Tibial artery (tissue), 4 donors: ENCODE measurements at regions not wholly inside any gene's neighbourhood (a gene's known extent, or its start where the extent isn't known, plus 50 kb on each side); places are given as distances from the start of the nearest gene placed in this dataset.

Experiments
- DNase-seq, 2 donors: peaks; one replicate each; pipeline ENCODE4 v3.0.0-alpha.2; 2019
- H3K27ac ChIP-seq, 2 donors: fragments of 200-600 bp; sonication (generic) in 1 of 2; 1 replicate in 1 of 2; 2 replicates in 1 of 2; pipeline ENCODE4 v1.5.1; 2018 to 2019; ENCODE audit warnings: mild to moderate bottlenecking in 1 of 2
- H3K27me3 ChIP-seq, 2 donors: fragments of 200-600 bp; sonication (generic) in 1 of 2; one replicate each; pipeline versions ENCODE4 v1.5.1 to v1.6.0; 2016 to 2019
- H3K36me3 ChIP-seq, 3 donors: fragments of 200-600 bp; sonication (generic) in 2 of 3; one replicate each; pipeline ENCODE4 v1.5.1; 2016 to 2019; ENCODE audit warnings: mild to moderate bottlenecking in 2 of 3
- H3K4me1 ChIP-seq, 4 donors: fragments of 200-600 bp; sonication (generic) in 2 of 4; 1 replicate in 3 of 4; 2 replicates in 1 of 4; pipeline ENCODE4 v1.5.1; 2016 to 2019
- H3K4me3 ChIP-seq, 2 donors: fragments of 200-600 bp; sonication (generic) in 1 of 2; 1 replicate in 1 of 2; 2 replicates in 1 of 2; pipeline ENCODE4 v1.5.1; 2018 to 2019; ENCODE audit warnings: mild to moderate bottlenecking in 2 of 2
- H3K9me3 ChIP-seq, 3 donors: fragments of 200-600 bp; sonication (generic) in 1 of 3; one replicate each; pipeline ENCODE4 v1.5.1; 2016 to 2019
- intact Hi-C: fragments of 100-400 bp; cut with DNase I; formaldehyde crosslinking; loops from one replicate; pipeline ENCODE4 v1.15.0; 2023; ENCODE audit warnings: low total_unique reads
- TF ChIP-seq, protein P1 (sequence below), 2 experiments: fragments of 200-600 bp in 1 of 2; fragments of 450-650 bp in 1 of 2; IDR thresholded peaks; one replicate each; pipeline ENCODE4 v1.5.1; 2017 to 2019; ENCODE audit warnings: antibody characterized with exemption in 2 of 2, mild to moderate bottlenecking in 1 of 2, moderate library complexity in 1 of 2

DNA sequence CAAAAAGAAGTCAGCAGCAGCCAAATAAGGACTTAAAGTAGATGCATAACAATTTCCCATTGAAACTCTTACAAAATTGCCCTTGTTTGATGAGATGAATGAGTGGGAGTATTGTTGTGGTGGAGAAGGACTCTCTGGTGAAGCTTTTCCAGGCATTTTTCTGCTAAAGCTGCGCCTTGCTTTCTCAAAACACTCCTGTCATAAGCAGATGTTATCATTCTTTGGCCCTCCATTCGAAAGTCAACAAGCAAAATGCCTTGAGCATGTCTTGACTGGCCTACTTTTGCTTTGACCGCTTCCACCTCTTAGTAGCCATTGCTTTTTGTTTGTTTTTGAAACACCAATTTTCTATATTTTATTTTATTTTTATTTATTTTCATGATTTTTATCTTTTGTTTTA, 340.9 kb upstream of the FGF13 start:
- no peak overlapping the region for H3K4me3 ChIP-seq
- no peaks in the 10 kb centered on the region for H3K4me1 ChIP-seq
- TF ChIP-seq, protein P1, sequence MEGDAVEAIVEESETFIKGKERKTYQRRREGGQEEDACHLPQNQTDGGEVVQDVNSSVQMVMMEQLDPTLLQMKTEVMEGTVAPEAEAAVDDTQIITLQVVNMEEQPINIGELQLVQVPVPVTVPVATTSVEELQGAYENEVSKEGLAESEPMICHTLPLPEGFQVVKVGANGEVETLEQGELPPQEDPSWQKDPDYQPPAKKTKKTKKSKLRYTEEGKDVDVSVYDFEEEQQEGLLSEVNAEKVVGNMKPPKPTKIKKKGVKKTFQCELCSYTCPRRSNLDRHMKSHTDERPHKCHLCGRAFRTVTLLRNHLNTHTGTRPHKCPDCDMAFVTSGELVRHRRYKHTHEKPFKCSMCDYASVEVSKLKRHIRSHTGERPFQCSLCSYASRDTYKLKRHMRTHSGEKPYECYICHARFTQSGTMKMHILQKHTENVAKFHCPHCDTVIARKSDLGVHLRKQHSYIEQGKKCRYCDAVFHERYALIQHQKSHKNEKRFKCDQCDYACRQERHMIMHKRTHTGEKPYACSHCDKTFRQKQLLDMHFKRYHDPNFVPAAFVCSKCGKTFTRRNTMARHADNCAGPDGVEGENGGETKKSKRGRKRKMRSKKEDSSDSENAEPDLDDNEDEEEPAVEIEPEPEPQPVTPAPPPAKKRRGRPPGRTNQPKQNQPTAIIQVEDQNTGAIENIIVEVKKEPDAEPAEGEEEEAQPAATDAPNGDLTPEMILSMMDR (IDR thresholded peaks at IDR 0.05) = no peak
- H3K9me3 ChIP-seq = no peaks in the 10 kb centered on the region
- intact Hi-C loops = no loop called here
- H3K27me3 ChIP-seq = no peaks in the 10 kb centered on the region
- no peaks in the 10 kb centered on the region for H3K36me3 ChIP-seq
- no peak for DNase-seq
- H3K27ac ChIP-seq = no peak overlapping the region

GRCh38 chrX:139049465-139049864, 337.9 kb upstream of the FGF13 start:
- TF ChIP-seq, protein P1 (IDR thresholded peaks at IDR 0.05) = no peak
- H3K27me3 ChIP-seq = no peaks in the 10 kb centered on the region
- H3K36me3 ChIP-seq = no peaks in the 10 kb centered on the region
- no peaks in the 10 kb centered on the region for H3K4me1 ChIP-seq
- no peak for DNase-seq
- H3K9me3 ChIP-seq = peaks cover 0 to 15% (median 0%) of the 10 kb centered on the region in 3 donors
- no peak overlapping the region for H3K27ac ChIP-seq
- intact Hi-C loops = no loop called here
- H3K4me3 ChIP-seq = no peak overlapping the region

GRCh38 chrX:139044680-139045079, 333.2 kb upstream of the FGF13 start:
- intact Hi-C loops = no loop called here
- no peak overlapping the region for H3K4me3 ChIP-seq
- H3K27me3 ChIP-seq = no peaks in the 10 kb centered on the region
- no peaks in the 10 kb centered on the region for H3K4me1 ChIP-seq
- no peaks in the 10 kb centered on the region for H3K36me3 ChIP-seq
- DNase-seq = no peak
- H3K9me3 ChIP-seq = peaks cover 0 to 15% (median 0%) of the 10 kb centered on the region in 3 donors
- TF ChIP-seq, protein P1 (IDR thresholded peaks at IDR 0.05) = no peak
- no peak overlapping the region for H3K27ac ChIP-seq

- no peak for DNase-seq
- Histone ChIP-seq H3K9me3 (no peaks in the 10 kb centered on the region), H3K27ac (no peak overlapping the region), H3K4me1 (no peaks in the 10 kb centered on the region), H3K4me3 (no peak overlapping the region), H3K27me3 (no peaks in the 10 kb centered on the region), H3K36me3 (no peaks in the 10 kb centered on the region)
- intact Hi-C loops = no loop called here
- TF ChIP-seq, protein P1 (IDR thresholded peaks at IDR 0.05) = no peak
Observed at GRCh38 chrX:139039041-139039440, 327.5 kb upstream of the FGF13 start.

GRCh38 chrX:139026811-139027210, 315.3 kb upstream of the FGF13 start:
- no peak overlapping the region for H3K4me3 ChIP-seq
- no peaks in the 10 kb centered on the region for H3K27me3 ChIP-seq
- intact Hi-C loops = no loop called here
- no peaks in the 10 kb centered on the region for H3K36me3 ChIP-seq
- DNase-seq = no peak
- no peak overlapping the region for H3K27ac ChIP-seq
- H3K4me1 ChIP-seq = no peaks in the 10 kb centered on the region
- H3K9me3 ChIP-seq = no peaks in the 10 kb centered on the region
- TF ChIP-seq, protein P1 (IDR thresholded peaks at IDR 0.05) = no peak

DNA sequence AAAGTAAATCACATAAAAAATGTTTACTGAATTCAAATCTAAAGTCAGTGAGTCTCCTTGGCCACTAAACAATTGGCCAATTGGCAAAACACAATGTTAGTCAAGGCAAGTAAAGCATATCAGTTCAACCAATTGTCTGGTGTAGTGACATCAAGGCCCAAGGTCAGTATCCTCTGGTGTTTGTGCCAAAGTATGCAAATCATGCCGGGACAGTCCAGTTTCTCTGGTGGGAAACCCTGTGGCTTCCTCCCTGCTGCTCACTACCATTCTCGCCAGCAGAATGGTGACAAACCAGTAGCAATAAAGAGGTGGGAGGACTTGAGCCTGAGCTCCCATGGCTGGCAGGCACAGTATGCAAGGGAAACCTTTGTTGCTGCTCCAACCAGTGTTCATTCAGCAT, 314.9 kb upstream of the FGF13 start:
- no peaks in the 10 kb centered on the region for H3K36me3 ChIP-seq
- TF ChIP-seq, protein P1 (IDR thresholded peaks at IDR 0.05) = no peak
- no peak for DNase-seq
- H3K27ac ChIP-seq = no peak overlapping the region
- no peaks in the 10 kb centered on the region for H3K27me3 ChIP-seq
- intact Hi-C loops = no loop called here
- no peak overlapping the region for H3K4me3 ChIP-seq
- H3K4me1 ChIP-seq = no peaks in the 10 kb centered on the region
- no peaks in the 10 kb centered on the region for H3K9me3 ChIP-seq
